ENCODE measurements at regions not wholly inside any gene's neighbourhood (a gene's known extent, or its start where the extent isn't known, plus 50 kb on each side); places are given as distances from the start of the nearest gene placed in this dataset.

- DNase-seq (ENCODE audit: low read depth): no peak
- TF ChIP-seq CTCF (IDR thresholded peaks at IDR 0.05; ENCODE audit: low read depth, low read length, missing control alignments): no peak
- H3K4me3 ChIP-seq (ENCODE audit: low read depth, low read length): no peak overlapping the region
- in situ Hi-C loops (cut with HindIII; ENCODE audit: low sequenced_read_pairs): no loop called here
Observed at GRCh38 chr9:79273311-79273710, 298.5 kb upstream of the TLE4 start.

GRCh38 chr9:79279356-79279755 is 292.4 kb upstream of the TLE4 start:
- in situ Hi-C loops (cut with HindIII; ENCODE audit: low sequenced_read_pairs): loop anchor here (25.0 kb wide), 1 partner anchor 258 kb away; no protein-coding TSS in a partner anchor
- H3K4me3 ChIP-seq (ENCODE audit: low read depth, low read length): no peak overlapping the region
- no peak for TF ChIP-seq CTCF (IDR thresholded peaks at IDR 0.05; ENCODE audit: low read depth, low read length, missing control alignments)
- no peak for DNase-seq (ENCODE audit: low read depth)

GRCh38 chr9:79280691-79281090 is 291.1 kb upstream of the TLE4 start:
- no peak overlapping the region for H3K4me3 ChIP-seq (ENCODE audit: low read depth, low read length)
- in situ Hi-C loops (cut with HindIII; ENCODE audit: low sequenced_read_pairs): loop anchor here (25.0 kb wide), 1 partner anchor 257 kb away; no protein-coding TSS in a partner anchor
- DNase-seq (ENCODE audit: low read depth): no peak
- TF ChIP-seq CTCF (IDR thresholded peaks at IDR 0.05; ENCODE audit: low read depth, low read length, missing control alignments): no peak

- H3K4me3 ChIP-seq (ENCODE audit: low read depth, low read length): no peak overlapping the region
- no peak for TF ChIP-seq CTCF (IDR thresholded peaks at IDR 0.05; ENCODE audit: low read depth, low read length, missing control alignments)
- in situ Hi-C loops (cut with HindIII; ENCODE audit: low sequenced_read_pairs): loop anchor here (25.0 kb wide), 1 partner anchor 253 kb away; no protein-coding TSS in a partner anchor
- no peak for DNase-seq (ENCODE audit: low read depth)
Observed at GRCh38 chr9:79284081-79284480, 287.7 kb upstream of the TLE4 start.

- no peak overlapping the region for H3K4me3 ChIP-seq (ENCODE audit: low read depth, low read length)
- in situ Hi-C loops (cut with HindIII; ENCODE audit: low sequenced_read_pairs): loop anchor here (25.0 kb wide), 1 partner anchor 250 kb away; no protein-coding TSS in a partner anchor
- no peak for DNase-seq (ENCODE audit: low read depth)
- TF ChIP-seq CTCF (IDR thresholded peaks at IDR 0.05; ENCODE audit: low read depth, low read length, missing control alignments): no peak
Observed at GRCh38 chr9:79286992-79287707, 284.6 kb upstream of the TLE4 start.

GRCh38 chr9:79287708-79288290 is 284.0 kb upstream of the TLE4 start:
- DNase-seq (ENCODE audit: low read depth): no peak
- H3K4me3 ChIP-seq (ENCODE audit: low read depth, low read length): no peak overlapping the region
- in situ Hi-C loops (cut with HindIII; ENCODE audit: low sequenced_read_pairs): loop anchor here (25.0 kb wide), 1 partner anchor 250 kb away; no protein-coding TSS in a partner anchor
- TF ChIP-seq CTCF (IDR thresholded peaks at IDR 0.05; ENCODE audit: low read depth, low read length, missing control alignments): no peak
